ENCODE measurements at regions not wholly inside any gene's neighbourhood (a gene's known extent, or its start where the extent isn't known, plus 50 kb on each side); places are given as distances from the start of the nearest gene placed in this dataset.

DNA sequence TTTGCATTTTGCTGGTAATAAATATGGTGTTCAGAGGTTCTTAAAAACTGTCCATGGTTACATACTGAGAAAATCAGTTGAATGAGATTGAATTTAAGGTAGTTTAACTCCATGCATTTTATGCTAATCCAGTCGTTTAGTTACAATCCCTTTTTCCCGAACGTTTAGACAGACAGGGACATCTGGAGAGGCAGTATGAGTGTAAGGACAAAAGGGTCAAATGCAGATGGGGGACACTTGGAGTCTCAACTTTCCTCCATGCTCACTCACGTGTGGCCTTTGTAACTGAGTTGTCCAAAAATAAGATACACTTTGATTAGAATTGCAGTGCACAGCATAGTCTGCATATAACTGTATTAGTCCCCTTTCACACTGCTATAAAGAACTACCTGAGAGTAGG is 63.9 kb downstream of the RDH14 start:
- TF ChIP-seq POLR2A (IDR thresholded peaks at IDR 0.05), result no peak
- TF ChIP-seq, protein P1, sequence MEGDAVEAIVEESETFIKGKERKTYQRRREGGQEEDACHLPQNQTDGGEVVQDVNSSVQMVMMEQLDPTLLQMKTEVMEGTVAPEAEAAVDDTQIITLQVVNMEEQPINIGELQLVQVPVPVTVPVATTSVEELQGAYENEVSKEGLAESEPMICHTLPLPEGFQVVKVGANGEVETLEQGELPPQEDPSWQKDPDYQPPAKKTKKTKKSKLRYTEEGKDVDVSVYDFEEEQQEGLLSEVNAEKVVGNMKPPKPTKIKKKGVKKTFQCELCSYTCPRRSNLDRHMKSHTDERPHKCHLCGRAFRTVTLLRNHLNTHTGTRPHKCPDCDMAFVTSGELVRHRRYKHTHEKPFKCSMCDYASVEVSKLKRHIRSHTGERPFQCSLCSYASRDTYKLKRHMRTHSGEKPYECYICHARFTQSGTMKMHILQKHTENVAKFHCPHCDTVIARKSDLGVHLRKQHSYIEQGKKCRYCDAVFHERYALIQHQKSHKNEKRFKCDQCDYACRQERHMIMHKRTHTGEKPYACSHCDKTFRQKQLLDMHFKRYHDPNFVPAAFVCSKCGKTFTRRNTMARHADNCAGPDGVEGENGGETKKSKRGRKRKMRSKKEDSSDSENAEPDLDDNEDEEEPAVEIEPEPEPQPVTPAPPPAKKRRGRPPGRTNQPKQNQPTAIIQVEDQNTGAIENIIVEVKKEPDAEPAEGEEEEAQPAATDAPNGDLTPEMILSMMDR (IDR thresholded peaks at IDR 0.05), result no peak

Data from esophagus squamous epithelium (tissue), 4 donors.